ENCODE measurements at regions not wholly inside any gene's neighbourhood (a gene's known extent, or its start where the extent isn't known, plus 50 kb on each side); places are given as distances from the start of the nearest gene placed in this dataset.

DNA sequence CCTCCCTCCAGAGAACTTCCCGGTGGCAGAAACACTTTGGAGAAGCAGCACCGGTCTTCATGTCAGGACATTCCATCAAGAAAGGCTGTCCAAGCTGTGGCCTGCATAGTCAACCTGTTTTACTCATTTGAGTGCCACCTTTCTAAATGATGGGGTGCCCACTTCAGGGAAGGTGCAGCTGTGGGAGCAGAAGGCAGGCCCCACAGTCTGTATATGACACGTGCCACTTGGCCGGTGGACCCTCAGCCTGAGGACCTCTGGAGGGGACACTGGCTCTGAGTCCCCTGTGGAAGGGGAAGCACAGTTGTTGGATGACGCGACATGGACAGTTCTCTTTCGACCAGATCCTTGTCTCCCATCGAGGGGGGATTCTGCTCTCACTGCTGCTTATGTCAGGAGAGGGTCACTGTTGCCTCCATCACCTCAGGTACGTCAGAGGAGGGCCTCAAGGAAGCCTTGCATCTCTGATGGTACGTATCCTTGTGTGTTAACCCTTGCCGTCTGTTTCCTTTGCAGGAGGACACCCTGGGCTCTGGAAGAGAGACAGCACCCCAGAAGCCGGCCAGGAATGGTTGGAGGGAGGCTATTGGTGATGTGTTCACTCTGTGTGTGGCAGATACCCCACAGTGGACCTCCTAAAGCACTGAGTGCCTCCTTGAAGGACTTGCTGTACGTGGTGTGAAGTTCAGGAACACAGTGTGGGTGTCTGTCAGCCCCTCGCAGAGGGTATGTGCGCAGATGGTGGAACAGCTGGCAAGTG, 132.1 kb upstream of the RTL1 start:
- no peaks in the 10 kb centered on the region for H3K9me3 ChIP-seq (ENCODE audit: control insufficient read depth, insufficient read depth, low read depth, low read length)
- ChIA-PET CTCF (no interaction called here), POLR2A (no interaction called here)
- intact Hi-C loops (cut with micrococcal nuclease; ENCODE audit: unreplicated experiment): no loop called here
- DNase-seq (ENCODE audit: low read depth, low spot score): no peak
- in situ Hi-C loops (cut with HindIII; ENCODE audit: low pct_unique_long_range_greater_than_20kb, low sequenced_read_pairs): no loop called here
- TF ChIP-seq TCF7L2 (IDR thresholded peaks at IDR 0.05; ENCODE audit: low read depth, low read length): no peak
- TF ChIP-seq SIN3A (IDR thresholded peaks at IDR 0.05; ENCODE audit: borderline replicate concordance, insufficient read depth, low read depth, low read length): no peak
- no peak for TF ChIP-seq CTCF (IDR thresholded peaks at IDR 0.05)
- no peak for TF ChIP-seq POLR2AphosphoS5 (IDR thresholded peaks at IDR 0.05; ENCODE audit: low read depth, low read length)
- TF ChIP-seq, protein P1, sequence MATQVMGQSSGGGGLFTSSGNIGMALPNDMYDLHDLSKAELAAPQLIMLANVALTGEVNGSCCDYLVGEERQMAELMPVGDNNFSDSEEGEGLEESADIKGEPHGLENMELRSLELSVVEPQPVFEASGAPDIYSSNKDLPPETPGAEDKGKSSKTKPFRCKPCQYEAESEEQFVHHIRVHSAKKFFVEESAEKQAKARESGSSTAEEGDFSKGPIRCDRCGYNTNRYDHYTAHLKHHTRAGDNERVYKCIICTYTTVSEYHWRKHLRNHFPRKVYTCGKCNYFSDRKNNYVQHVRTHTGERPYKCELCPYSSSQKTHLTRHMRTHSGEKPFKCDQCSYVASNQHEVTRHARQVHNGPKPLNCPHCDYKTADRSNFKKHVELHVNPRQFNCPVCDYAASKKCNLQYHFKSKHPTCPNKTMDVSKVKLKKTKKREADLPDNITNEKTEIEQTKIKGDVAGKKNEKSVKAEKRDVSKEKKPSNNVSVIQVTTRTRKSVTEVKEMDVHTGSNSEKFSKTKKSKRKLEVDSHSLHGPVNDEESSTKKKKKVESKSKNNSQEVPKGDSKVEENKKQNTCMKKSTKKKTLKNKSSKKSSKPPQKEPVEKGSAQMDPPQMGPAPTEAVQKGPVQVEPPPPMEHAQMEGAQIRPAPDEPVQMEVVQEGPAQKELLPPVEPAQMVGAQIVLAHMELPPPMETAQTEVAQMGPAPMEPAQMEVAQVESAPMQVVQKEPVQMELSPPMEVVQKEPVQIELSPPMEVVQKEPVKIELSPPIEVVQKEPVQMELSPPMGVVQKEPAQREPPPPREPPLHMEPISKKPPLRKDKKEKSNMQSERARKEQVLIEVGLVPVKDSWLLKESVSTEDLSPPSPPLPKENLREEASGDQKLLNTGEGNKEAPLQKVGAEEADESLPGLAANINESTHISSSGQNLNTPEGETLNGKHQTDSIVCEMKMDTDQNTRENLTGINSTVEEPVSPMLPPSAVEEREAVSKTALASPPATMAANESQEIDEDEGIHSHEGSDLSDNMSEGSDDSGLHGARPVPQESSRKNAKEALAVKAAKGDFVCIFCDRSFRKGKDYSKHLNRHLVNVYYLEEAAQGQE (IDR thresholded peaks at IDR 0.05; ENCODE audit: insufficient read depth in 1 of 2, low read depth in 2 of 2, low read length in 1 of 2): no peak
- no TSS peak for BruUV-seq (replicated peaks)
- H3K36me3 ChIP-seq (ENCODE audit: control insufficient read depth, insufficient read depth, low read length): no peaks in the 10 kb centered on the region
- no peak for ATAC-seq
- no peaks in the 10 kb centered on the region for H3K27me3 ChIP-seq (ENCODE audit: control insufficient read depth, insufficient read depth, low read length)
- no peak overlapping the region for H3K4me3 ChIP-seq (ENCODE audit: low read depth in 2 of 2, low read length in 2 of 2)
- H3K4me1 ChIP-seq (ENCODE audit: control insufficient read depth, insufficient read depth, low read length): no peaks in the 10 kb centered on the region
- no peak overlapping the region for H3K27ac ChIP-seq (ENCODE audit: low read length)

DNA sequence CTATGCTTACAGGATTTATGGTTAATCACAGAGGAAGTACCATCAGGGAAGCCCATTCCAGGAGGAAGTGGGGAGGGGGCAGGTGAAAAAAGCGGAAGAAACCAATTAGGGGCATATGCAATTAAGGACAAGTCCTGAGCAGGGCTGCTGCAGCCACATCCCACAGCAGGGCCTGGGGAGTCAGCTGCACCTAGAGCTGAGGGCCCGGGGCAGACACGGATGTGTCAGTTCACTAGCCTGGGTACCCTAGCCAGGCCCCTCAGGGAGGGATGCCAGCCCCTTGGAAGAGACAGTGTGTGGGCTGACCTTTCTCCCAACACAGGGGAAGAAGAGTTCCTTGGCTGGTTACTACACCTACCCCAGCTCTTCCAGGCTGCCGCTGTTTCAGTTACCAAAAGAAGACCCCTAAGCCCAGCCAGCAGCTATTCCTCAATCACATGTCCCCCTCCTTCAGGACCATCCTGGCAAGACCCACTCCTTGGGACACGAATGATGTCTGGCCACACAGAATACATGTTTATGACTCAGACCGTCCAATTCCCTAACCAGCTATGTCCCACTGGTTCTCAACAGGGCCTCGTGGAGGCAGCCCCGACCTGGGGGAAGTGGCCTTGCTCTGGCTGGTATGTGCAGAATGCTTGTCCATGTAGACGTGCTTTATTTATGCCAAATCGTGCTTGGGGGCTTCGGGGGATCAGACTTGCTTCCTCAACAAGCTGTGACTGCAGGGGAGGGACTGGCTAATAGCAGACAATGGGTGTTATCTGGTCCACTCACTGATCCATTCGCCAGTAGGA, 133.7 kb upstream of the RTL1 start:
- ATAC-seq (no peak), DNase-seq (ENCODE audit: low read depth, low spot score) (no peak)
- intact Hi-C loops (cut with micrococcal nuclease; ENCODE audit: unreplicated experiment): no loop called here
- CTCF ChIA-PET: no interaction called here
- in situ Hi-C loops (cut with HindIII; ENCODE audit: low pct_unique_long_range_greater_than_20kb, low sequenced_read_pairs): no loop called here
- TF ChIP-seq CTCF (IDR thresholded peaks at IDR 0.05) (no peak), POLR2AphosphoS5 (IDR thresholded peaks at IDR 0.05; ENCODE audit: low read depth, low read length) (no peak), TCF7L2 (IDR thresholded peaks at IDR 0.05; ENCODE audit: low read depth, low read length) (no peak), SIN3A (IDR thresholded peaks at IDR 0.05; ENCODE audit: borderline replicate concordance, insufficient read depth, low read depth, low read length) (no peak)
- TF ChIP-seq, protein P1 (IDR thresholded peaks at IDR 0.05; ENCODE audit: insufficient read depth in 1 of 2, low read depth in 2 of 2, low read length in 1 of 2): no peak
- H3K36me3 ChIP-seq (ENCODE audit: control insufficient read depth, insufficient read depth, low read length): no peaks in the 10 kb centered on the region
- H3K4me1 ChIP-seq (ENCODE audit: control insufficient read depth, insufficient read depth, low read length): no peaks in the 10 kb centered on the region
- BruUV-seq (replicated peaks): no TSS peak
- H3K27ac ChIP-seq (ENCODE audit: low read length): no peak overlapping the region
- no peaks in the 10 kb centered on the region for H3K27me3 ChIP-seq (ENCODE audit: control insufficient read depth, insufficient read depth, low read length)
- H3K4me3 ChIP-seq (ENCODE audit: low read depth in 2 of 2, low read length in 2 of 2): no peak overlapping the region
- no peaks in the 10 kb centered on the region for H3K9me3 ChIP-seq (ENCODE audit: control insufficient read depth, insufficient read depth, low read depth, low read length)
- POLR2A ChIA-PET: no interaction called here

Measured in Panc1 (cell line).